CD4-positive, alpha-beta T cell treated with Interleukin-21 for 1 hour (primary cell): ENCODE measurements at regions not wholly inside any gene's neighbourhood (a gene's known extent, or its start where the extent isn't known, plus 50 kb on each side); places are given as distances from the start of the nearest gene placed in this dataset.

Experiments used
- DNase-seq: peaks from one replicate; pipeline ENCODE4 v3.0.0-alpha.2; 2020

- no peak for DNase-seq
Observed at GRCh38 chr22:46079093-46079860, 71.0 kb upstream of the PPARA start.

GRCh38 chr22:46079861-46080821 lies 70.2 kb upstream of the PPARA start:
- no peak for DNase-seq

- DNase-seq: no peak
Observed at GRCh38 chr22:46081036-46081830, 69.1 kb upstream of the PPARA start.

DNA sequence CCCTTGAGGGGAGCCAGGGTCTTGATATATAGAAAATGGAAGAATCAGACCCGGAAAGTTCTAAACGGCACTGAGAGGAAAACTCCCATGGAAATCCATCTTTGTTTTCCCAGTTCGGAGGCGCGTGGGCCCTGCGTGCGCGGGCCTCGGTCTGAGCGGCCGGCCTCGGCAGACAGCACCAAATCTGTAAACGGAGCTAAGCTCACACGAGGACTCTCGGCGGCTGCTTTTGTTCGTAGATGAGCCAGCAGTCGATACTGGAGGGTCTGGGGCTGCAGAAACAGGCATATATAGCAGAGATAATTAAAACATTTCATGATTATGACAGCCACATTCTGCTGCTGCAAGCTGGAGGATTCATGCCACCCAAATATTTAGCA lies 68.5 kb upstream of the PPARA start:
- DNase-seq: no peak

- DNase-seq: no peak
Observed at GRCh38 chr22:46082633-46083032, 67.7 kb upstream of the PPARA start.

DNA sequence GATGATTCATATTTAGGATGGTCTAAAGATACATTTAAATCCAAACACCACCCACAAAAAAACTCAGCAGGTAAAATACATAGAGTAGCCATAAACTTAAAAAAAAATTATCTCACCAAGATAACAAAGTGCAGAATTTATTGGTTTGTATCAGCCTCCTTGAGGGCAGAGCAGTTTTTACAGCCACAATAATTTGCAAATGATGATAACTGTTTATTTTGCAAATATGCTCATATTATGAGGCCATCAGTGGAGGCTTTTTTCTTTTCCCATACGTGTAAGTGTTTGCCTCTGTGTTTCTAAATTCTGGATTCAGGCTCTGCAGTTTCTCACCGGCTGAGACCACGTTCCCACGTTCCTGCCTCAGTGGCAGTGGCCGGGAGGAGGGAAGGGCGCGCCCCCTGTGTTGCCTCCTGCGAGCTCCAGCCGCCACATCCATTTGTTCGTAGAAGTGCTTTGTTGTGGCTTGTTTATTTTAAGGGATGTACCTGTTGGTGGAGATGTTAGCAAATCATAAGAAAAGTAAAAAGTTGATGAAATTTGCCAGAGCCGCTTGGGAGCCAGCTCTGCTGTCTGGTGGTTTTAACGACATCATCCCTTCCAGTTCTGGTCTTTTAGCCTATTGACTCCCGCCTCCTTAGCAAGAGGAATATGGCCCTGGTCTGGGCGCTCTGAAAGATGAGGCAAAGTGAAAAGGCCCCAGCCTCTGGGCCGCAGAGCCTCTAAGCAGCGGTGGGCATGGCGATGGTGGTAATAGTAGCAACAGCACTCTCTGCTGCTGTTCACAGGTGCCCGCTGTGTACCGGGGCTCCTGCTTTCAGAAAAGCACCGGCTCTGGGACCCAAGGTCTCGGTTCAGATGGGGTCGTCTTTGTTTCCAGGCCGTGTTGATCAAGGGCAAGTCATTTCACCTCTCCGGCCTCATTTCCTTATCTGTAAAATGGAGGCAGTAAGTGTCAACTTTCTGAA lies 66.7 kb upstream of the PPARA start:
- no peak for DNase-seq

- DNase-seq: no peak
Observed at GRCh38 chr22:46084376-46084775, 66.0 kb upstream of the PPARA start.

- no peak for DNase-seq
Observed at GRCh38 chr22:46084943-46085827, 65.1 kb upstream of the PPARA start.

GRCh38 chr22:46085828-46086576 lies 64.3 kb upstream of the PPARA start:
- DNase-seq: no peak

GRCh38 chr22:46086577-46087335 lies 63.6 kb upstream of the PPARA start:
- DNase-seq: no peak

GRCh38 chr22:46087336-46087690 lies 63.0 kb upstream of the PPARA start:
- DNase-seq: no peak

- no peak for DNase-seq
Observed at GRCh38 chr22:46087816-46088277, 62.5 kb upstream of the PPARA start.

GRCh38 chr22:46088541-46089311 lies 61.6 kb upstream of the PPARA start:
- no peak for DNase-seq

DNA sequence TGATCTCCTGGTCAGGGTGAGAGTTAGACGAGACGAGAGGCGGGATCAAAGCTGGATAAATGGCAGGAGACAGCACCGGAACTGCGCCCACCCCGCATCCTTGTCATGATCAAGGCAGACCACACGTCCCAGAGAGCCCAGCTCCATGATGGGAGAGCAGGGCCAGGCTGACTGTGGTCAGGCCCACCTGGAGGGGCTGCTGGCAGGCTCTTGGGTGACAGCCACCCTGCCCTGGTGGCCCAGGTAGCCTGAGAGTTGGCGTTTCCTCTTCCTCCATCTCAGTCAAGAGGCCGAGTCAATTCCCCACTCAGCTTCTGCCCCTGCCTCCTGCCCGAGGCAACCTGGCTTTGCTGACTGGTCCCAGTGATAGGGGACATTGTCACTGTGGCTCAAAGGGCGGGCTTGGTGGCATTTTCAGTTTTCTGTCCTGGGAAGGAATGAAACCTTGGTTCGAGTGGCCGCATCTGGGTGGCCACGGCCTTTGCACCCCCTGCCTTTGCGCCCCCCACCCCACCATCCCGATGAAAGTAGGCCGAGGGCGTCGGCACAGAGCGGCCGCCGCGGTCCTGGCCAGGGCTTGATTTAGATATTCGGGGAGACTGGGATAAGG lies 60.8 kb upstream of the PPARA start:
- DNase-seq: no peak

GRCh38 chr22:46090036-46090591 lies 60.2 kb upstream of the PPARA start:
- DNase-seq: no peak

GRCh38 chr22:46090631-46091201 lies 59.6 kb upstream of the PPARA start:
- DNase-seq: no peak

- no peak for DNase-seq
Observed at GRCh38 chr22:46091277-46091977, 58.9 kb upstream of the PPARA start.
